ENCODE measurements at regions not wholly inside any gene's neighbourhood (a gene's known extent, or its start where the extent isn't known, plus 50 kb on each side); places are given as distances from the start of the nearest gene placed in this dataset.
"Not testable (repeated sequence)": the region's sequence is repeated elsewhere in the genome, so short reads cannot be mapped to it uniquely, and the experiment has no call there.

DNA sequence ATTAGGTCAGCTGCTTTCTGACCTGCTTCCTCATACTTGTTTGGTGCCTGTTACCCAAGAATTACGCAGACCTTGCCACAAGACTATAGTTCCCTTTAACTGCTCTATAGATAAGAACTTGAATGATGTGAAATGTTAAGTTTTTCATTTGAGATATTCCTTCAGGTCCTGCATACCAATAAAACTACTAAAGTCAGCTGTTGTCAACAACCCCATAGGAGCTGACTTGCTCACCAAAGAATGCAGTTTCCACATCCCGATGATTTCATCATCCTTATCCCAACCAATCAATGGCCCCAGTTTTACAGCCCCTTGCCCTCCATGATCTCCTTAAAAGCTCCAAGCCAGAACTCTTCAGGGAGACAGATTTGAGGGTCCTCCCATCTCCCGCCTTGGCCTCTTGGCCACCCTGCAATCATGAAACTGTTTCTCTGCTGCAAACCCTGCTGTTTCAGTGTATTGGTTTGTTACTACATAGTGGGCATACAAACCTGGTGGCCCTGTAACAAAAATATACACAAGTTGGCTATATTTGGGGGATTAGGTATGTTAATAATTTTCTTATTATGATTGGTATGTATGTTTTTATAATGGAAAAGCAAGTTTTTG is 396.3 kb upstream of the CHST9 start:
- DNase-seq (ENCODE audit: low spot score): no peak

DNA sequence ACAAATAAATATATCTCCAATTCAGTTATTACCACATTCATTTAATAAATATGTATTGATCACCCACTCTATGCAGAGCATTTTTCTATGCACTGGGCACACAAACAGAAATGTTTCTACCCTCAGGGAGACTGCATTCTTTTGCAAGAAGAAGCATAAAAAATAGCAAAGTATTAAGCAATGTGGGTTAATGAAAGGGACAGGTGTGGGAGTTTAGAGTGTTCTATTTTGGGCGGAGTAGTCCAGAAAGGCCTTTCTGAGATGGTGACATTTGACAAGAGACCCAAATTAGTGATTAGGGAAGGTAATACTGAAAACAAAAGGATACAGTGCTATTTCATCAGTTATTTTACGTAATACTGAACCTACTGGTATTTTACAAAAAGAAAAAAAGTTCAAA is 394.3 kb upstream of the CHST9 start:
- no peak for DNase-seq (ENCODE audit: low spot score)

DNA sequence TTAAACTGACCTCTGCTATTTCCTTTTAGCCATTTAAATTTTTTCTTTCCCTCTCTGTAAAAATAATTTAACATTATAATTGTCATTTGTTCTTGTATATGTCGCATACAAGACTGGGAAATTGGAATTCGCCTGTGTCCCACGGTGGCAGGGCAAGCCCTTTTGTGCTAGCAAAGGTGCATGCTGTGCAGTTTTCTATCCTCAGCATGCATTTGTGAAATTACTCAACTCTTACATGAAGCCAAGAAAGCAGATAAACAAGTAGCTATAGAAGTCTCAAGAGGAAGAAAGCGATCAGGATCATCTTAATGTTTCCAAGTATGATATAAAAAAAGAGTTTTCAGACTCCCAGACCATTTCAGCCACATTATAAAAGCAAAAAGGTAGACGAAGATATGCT is 392.6 kb upstream of the CHST9 start:
- DNase-seq (ENCODE audit: low spot score): no peak

DNA sequence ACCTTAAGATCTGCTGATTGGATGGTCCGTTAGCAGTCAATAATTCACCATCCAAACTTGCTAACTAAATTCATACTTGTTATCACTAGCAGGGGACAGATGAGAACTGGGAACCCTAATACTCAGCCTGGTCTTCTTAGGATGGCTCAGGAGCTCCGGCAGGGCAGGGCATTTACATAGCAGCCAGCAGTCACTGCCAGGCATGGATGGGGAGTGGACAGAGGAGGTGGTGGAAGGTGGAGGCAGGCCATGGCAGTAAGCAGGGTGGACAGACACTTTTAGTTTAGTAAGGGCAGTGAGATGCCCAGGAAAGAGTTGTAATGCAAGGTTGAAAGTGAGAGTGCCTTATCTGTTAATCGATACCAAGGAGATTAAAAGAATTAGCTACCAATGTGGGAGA is 392.2 kb upstream of the CHST9 start:
- no peak for DNase-seq (ENCODE audit: low spot score)

DNA sequence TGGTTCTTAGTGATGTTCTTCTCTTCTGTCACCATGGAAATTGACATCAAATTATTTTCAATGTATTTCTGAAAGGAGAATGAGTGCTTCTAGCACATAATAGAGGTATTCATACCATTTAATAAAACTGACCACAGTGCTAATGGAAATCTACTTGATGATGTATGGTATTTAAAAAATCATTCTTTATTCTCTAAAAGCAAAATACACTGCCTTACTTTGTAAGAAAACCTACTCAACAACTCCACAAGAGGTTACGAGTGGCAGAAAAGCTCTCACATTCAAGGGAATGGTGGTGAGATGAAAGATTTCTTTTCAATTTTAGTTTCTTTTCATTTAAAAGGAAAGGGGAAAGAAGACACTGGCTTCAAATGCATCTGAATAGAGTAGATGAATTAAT is 382.3 kb upstream of the CHST9 start:
- DNase-seq (ENCODE audit: low spot score): no peak

DNA sequence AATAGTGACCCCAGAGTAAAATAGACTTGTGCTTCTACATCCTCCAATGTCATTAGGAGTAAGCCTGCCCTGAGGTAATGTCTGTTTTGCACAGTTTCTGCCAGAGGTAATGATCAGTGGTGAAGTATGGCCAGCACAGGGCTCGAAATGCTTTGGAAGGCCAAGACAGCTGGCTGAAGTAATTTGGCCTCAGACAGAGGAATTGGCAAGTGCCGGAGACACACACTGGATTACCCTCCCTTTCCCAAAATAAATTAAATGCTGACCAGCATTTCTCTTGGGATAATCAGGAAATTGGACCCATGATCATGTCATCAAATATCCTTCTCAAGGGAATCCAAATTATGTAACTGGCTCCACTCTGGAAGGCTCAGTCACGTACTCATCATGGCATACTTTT is 379.0 kb upstream of the CHST9 start:
- no peak for DNase-seq (ENCODE audit: low spot score)

DNA sequence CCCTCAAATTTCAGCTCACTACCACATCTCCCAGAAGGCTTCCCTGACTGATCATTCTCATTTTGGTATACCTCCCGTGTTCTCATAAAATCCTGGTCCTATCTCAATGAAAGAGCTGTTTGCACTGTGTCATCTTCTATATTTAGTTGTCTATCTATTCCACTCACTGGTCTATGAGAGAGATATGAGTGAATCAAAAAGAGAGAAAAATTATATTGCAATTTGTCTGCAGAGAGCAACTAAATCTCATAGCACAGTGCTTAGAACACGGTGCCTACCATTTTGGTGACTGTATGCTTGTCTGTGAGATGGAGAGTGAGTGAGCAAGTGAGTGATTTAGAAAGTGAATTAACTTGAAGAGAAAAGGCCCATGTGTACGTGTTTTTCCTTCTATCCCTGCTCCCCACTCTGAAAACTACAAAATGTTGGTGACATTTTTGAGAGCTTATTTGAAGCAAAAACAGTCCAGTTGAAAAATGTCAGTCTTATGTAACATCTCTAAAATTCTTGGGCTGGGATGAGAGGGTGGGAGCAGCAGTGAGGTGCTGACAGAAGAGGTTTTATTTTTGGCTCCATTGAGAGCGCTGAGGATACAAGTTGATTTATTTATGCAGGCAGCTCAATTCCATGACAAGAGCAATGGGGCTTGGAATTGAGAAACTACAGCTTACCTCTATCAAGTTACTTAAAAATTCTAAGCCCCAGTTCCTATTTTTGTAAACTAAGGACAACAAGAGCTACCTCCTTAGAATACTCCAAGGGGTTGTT is 373.5 kb upstream of the CHST9 start:
- no peak for DNase-seq (ENCODE audit: low spot score)

DNA sequence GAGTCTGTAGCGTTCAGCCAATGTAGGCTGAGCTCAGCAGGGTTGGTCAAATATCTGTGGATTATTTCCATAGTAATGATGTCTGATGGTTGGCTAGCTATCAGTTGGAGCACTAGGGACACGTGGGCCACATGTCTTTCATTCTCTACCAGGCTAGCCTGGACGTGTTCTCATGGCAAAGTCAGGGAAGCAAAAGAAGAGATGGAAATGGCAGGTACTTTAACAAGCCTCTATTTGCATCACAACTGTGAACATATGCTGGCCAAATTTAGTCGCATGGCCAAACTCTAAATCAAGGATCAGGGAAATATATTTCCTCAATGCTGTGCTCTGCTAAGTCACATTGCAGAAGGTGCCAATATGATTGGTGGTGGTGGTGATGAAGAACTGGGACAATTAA is 371.6 kb upstream of the CHST9 start:
- DNase-seq (ENCODE audit: low spot score): no peak

- DNase-seq (ENCODE audit: low spot score): no peak
These were observed 364.4 kb upstream of the CHST9 start for GRCh38 chr18:27549335-27550039.

GRCh38 chr18:27546991-27547390 is 361.9 kb upstream of the CHST9 start:
- no peak for DNase-seq (ENCODE audit: low spot score)

DNA sequence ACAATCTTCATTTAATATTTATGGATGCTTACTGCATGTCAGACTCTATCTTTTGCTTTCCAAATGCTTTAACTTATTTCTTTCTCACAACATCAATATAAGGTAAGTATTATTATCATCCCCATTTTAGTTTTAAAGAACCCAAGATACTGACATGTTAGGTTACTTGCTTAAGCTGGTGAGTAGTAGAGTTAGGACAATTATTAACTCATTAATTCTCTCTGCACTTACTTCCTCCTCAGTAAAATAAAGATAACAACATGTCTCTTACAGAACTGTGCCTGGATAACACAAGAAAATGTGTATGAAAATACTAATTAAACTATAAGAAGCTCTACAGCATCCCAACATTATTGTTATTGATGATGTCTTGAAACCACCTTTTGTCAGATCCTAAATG is 359.1 kb upstream of the CHST9 start:
- no peak for DNase-seq (ENCODE audit: low spot score)

GRCh38 chr18:27541293-27541692 is 356.2 kb upstream of the CHST9 start:
- no peak for DNase-seq (ENCODE audit: low spot score)

GRCh38 chr18:27540111-27540510 is 355.0 kb upstream of the CHST9 start:
- no peak for DNase-seq (ENCODE audit: low spot score)

- DNase-seq (ENCODE audit: low spot score): no peak
These were observed 343.9 kb upstream of the CHST9 start for GRCh38 chr18:27528925-27529521.

GRCh38 chr18:27527856-27528255 is 342.7 kb upstream of the CHST9 start:
- no peak for DNase-seq (ENCODE audit: low spot score)

DNA sequence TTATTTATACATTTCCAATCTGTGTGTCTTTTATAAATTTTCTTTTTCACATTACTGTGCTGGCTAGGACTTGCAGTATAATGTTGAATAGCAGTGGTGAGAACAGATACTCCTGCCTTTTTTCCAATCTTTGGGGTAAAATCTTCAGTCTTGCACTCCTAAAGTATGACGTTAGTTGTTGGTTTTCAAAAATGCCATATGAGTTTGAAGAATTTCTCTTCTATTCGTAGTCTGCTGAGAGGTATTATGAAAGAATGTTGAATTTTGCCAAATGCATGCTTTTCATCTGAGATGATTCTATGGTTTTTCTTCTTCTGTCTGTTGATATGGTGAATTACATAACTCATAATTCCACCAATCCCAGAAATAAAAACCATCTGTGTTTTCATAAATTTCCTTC is 335.3 kb upstream of the CHST9 start:
- no peak for DNase-seq (ENCODE audit: low spot score)

- not testable (repeated sequence) for DNase-seq (ENCODE audit: low spot score)
These were observed 325.0 kb upstream of the CHST9 start for GRCh38 chr18:27510036-27510633.

DNA sequence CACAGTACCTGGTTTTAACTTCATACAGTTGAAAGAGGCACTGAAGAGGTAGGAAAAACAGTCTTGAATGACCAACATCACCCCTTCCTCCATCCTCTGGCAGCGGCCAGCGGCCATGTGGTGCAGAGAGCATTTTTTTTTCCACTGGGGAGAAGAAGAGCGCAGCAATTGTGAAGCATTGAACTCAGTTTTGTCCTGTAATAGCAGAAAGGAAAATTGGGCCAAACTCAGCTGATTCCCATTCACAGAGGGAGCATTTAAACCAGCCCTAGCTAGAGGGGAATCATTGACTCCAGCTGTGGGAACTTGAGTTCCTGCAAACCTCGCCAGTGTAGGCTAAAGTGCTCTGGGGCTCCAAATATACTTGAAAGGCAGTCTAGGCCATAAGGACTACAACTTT is 316.6 kb upstream of the CHST9 start:
- no peak for DNase-seq (ENCODE audit: low spot score)

DNA sequence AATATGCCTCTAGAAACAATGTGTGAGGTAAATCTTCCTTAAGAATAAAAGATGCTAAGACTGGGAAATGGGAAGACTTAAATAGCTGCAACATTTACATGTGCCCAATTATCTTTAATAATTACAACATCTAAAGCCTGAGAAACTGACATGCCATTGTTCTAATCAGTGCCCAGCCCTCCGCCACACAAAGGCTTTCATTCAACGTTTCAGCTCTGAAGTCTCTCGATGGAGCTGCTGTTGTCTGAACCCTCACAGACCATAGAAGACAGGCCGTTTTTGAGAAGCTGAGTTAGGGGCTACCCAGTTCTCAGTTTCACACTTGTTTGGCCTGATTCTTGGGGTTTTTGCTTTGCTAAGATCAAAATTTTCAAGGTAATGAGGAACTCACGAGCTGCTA is 315.4 kb upstream of the CHST9 start:
- DNase-seq (ENCODE audit: low spot score): peak; percentile 14

GRCh38 chr18:27497246-27497645 is 312.1 kb upstream of the CHST9 start:
- no peak for DNase-seq (ENCODE audit: low spot score)

DNA sequence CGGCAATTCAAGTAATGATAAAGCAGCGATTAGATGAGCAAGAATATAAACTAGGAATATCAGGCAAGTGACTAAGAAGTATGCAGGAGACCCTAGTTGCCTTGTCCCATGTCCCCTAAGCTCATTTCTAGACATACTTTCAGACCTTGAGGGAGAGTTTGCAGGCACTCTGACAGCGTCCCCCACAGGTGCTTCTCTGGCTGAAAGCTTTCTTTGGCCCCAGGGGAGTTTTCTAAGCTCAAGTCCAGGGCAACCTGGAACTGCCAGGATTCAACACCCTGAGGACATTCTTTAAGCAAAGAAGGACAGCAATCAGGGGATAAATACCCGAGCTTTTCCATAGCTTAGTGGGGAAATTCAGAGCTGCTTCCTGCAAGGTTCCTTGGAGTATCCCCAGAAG is 308.1 kb upstream of the CHST9 start:
- DNase-seq (ENCODE audit: low spot score): no peak

GRCh38 chr18:27491772-27492171 is 306.7 kb upstream of the CHST9 start:
- DNase-seq (ENCODE audit: low spot score): no peak

DNA sequence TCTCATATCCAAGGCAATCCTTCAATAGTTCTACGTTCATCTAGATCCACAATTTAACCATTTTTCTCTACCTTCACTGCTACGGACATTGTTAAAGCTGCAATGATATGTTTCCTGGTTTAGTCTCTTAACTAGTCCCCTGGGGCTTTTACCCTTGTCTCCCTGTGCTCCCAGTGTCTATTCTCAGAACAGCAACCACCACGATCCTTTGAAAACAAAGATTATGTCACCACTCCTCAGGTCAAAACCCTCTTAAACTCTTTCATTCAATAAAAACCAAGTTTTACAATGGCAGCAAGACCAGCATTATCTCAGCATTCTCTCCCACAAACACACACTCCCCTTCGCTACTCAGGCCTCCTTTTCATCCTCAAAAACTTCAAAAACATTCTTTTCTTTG is 298.2 kb upstream of the CHST9 start:
- DNase-seq (ENCODE audit: low spot score): no peak

Measured in COLO829 (cell line).